Heart left ventricle (tissue), 16 donors: ENCODE measurements at regions not wholly inside any gene's neighbourhood (a gene's known extent, or its start where the extent isn't known, plus 50 kb on each side); places are given as distances from the start of the nearest gene placed in this dataset.

Experiments used
- ATAC-seq, 4 donors: fragments of 200-7000 bp; cut with Tn5 transposase; one replicate each; pipeline ENCODE4 v1.9.1; 2020 to 2022; ENCODE audit warnings: moderate library complexity in 4 of 4, mild to moderate bottlenecking in 3 of 4, moderate number of reproducible peaks in 1 of 4
- DNase-seq, 5 donors: peaks; one replicate each; pipeline ENCODE4 v3.0.0-alpha.2; 2020
- H3K27ac ChIP-seq, 12 donors: fragments of 200-600 bp; sonication (generic) in 4 of 12; one replicate each; pipeline versions ENCODE4 v1.5.0 to v1.8.0; 2016 to 2022; ENCODE audit warnings: mild to moderate bottlenecking in 2 of 12
- H3K27me3 ChIP-seq, 9 donors: fragments of 200-600 bp; sonication (generic) in 2 of 9; one replicate each; pipeline versions ENCODE4 v1.5.1 to v1.8.0; 2016 to 2022; ENCODE audit warnings: mild to moderate bottlenecking in 3 of 9
- H3K36me3 ChIP-seq, 9 donors: fragments of 200-600 bp; sonication (generic) in 2 of 9; one replicate each; pipeline versions ENCODE4 v1.5.0 to v1.8.0; 2018 to 2022; ENCODE audit warnings: mild to moderate bottlenecking in 2 of 9
- H3K4me1 ChIP-seq, 12 donors: fragments of 200-600 bp; sonication (generic) in 4 of 12; one replicate each; pipeline versions ENCODE4 v1.5.0 to v1.8.0; 2016 to 2022; ENCODE audit warnings: mild to moderate bottlenecking in 3 of 12
- H3K4me3 ChIP-seq, 12 donors: fragments of 200-600 bp; sonication (generic) in 4 of 12; one replicate each; pipeline versions ENCODE4 v1.5.0 to v1.8.0; 2017 to 2022; ENCODE audit warnings: mild to moderate bottlenecking in 9 of 12, moderate library complexity in 4 of 12
- H3K9me3 ChIP-seq, 12 donors: fragments of 200-600 bp; sonication (generic) in 4 of 12; one replicate each; pipeline versions ENCODE4 v1.5.0 to v1.8.0; 2016 to 2022; ENCODE audit warnings: mild to moderate bottlenecking in 1 of 12
- CTCF ChIP-seq, 12 donors: fragments of 200-600 bp; sonication (generic) in 4 of 12; IDR thresholded peaks; one replicate each; pipeline versions ENCODE4 v1.5.0 to v1.8.0; 2018 to 2022; ENCODE audit warnings: antibody characterized with exemption in 12 of 12, mild to moderate bottlenecking in 5 of 12
- POLR2A ChIP-seq, 2 donors: fragments of 450-650 bp; IDR thresholded peaks; one replicate each; pipeline ENCODE4 v1.6.1; 2017; ENCODE audit warnings: antibody characterized with exemption in 2 of 2, mild to moderate bottlenecking in 2 of 2, moderate library complexity in 2 of 2
- WGBS, 4 donors: extraction: QIAGEN DNeasy Blood & Tissue Kit in 2 of 4; methylation state at CpG; one replicate each; pipeline versions ENCODE4 v1.1.5 to v1.1.7; 2013 to 2018; 5-methylcytosine and 5-hydroxymethylcytosine counted together
- intact Hi-C, 10 donors: fragments of 100-400 bp; cut with DNase I; formaldehyde crosslinking; loops; one replicate each; pipeline versions ENCODE4 v1.11.1 to v1.14.2; 2022
- donor health status: ischemic (EF 13 %, LVEDD 7.1; RV severe dilation, severe dysfunction).
- donor health status: healthy with polysubstance abuse.
- donor health status: DM: no; HTN: yes; CAD: no.
- donor health status: DM: no; HTN: no; CAD: no.
- donor health status: ischemic (EF 25% LVEDD 6.9; RV normal size, moderate dysfunction).
- donor health status: ischemic (EF 25% LVEDD 5.7; RV mildly dilated, moderate dysfunction).
- donor health status: healthy.
- donor health status: DM: yes; HTN: yes; CAD: no.
- donor health status: ischemic (EF 35%, LVEDD 5.7; RV mildly dilated, moderate dysfunction).
- donor health status: nonischemic (EF 11% LVEDD 7.7; RV severe dilation, severe dysfunction).
- donor health status: DM: yes; HTN: yes; CAD: no.
- donor health status: PGD.
- donor health status: ischemic (EF 29% LVEDD 5.4; RV normal size, mild dysfunction).
- donor health status: nonischemic (EF 23%, LVEDD 6.1; RV moderate dilation, normal function).

DNA sequence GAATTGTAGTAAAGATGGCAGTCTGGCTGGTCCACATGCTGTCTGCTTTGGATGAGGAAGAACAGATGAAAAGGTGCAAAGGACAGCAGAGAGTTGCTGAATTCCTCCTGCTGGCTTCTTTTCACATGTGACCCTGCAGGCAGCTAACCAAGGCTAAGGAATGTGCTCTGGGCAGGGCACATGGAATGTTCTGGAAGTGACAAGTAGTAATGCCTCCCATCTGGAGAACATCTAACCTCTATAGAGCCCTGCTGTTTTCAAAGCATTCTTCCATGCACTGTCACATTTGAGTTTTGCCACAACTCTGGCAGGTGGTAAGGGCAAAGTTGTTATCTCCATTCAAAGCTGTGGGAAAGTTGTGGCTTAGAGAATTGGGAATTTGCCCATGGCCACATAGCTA lies 208.8 kb downstream of the STK31 start:
- no peak overlapping the region for H3K27ac ChIP-seq
- no peak for ATAC-seq
- no peaks in the 10 kb centered on the region for H3K36me3 ChIP-seq
- no peak for DNase-seq
- H3K4me1 ChIP-seq, result no peaks in the 10 kb centered on the region
- peaks cover 0 to 6% (median 0%) of the 10 kb centered on the region in 9 donors for H3K27me3 ChIP-seq
- H3K4me3 ChIP-seq, result no peak overlapping the region
- TF ChIP-seq POLR2A (IDR thresholded peaks at IDR 0.05), result no peak
- TF ChIP-seq CTCF (IDR thresholded peaks at IDR 0.05), result no peak
- H3K9me3 ChIP-seq, result no peaks in the 10 kb centered on the region
- intact Hi-C loops, result no loop called here

DNA sequence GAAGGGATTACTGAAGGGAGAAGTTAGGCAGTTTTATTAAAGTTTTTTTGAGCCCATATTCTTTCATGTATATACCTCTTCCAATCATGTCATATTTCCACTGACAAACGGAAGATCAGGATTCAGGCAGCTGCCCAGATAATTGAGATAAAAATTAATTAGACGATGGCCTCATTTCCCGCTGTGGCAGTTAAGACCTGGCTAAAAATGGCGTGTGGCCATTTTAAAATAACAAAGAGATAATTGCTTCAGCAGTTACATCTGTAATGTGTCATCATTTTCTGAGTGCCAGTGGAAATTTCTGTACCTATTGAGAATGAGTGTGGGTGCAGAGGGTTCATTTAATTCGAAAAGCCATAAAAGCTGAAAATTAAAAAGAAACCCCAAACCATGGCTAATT lies 215.1 kb downstream of the STK31 start:
- Histone ChIP-seq H3K27ac (no peak overlapping the region), H3K36me3 (no peaks in the 10 kb centered on the region), H3K4me3 (no peak overlapping the region), H3K9me3 (no peaks in the 10 kb centered on the region), H3K4me1 (no peaks in the 10 kb centered on the region), H3K27me3 (no peaks in the 10 kb centered on the region)
- no peak for TF ChIP-seq POLR2A (IDR thresholded peaks at IDR 0.05)
- ATAC-seq, result no peak
- no peak for DNase-seq
- WGBS, 4 donors, result 38 to 56% (median 50%) methylated on average over 5 of the region's 5 CpGs
- intact Hi-C loops, result no loop called here

DNA sequence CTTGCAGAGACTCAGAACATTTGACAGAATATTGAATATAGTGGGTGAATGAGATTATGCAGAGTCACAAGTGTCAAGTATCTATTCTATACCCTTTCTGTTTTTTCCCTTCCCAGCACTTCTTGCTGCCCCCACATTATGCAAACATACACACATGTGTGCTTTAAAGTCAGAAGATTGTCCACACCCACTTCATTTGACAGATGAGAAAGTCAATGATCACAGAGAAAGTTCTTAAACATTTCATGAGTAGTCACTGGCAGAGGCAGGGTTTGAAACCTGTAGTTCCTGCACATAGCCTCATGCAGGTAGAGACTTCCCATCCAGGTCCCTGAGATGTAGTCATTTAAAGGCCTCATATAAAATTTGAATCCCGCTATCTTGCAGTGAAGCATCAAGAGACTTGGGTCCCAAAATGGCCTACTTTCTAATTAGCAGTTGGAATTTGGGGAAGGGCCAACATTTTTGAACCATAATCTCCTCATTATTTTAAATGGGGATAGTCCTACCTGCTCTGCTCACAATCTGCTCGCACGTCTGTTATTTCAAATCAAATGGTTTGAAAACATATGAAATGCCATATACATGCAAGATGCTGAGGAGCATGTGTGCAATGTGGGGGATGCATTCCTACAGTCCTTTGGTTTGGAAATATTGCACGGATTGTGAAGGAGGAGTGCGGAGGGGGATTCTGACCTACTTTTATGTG lies 217.8 kb downstream of the STK31 start:
- intact Hi-C loops, result no loop called here
- Histone ChIP-seq H3K4me1 (no peaks in the 10 kb centered on the region), H3K27ac (no peak overlapping the region), H3K36me3 (no peaks in the 10 kb centered on the region), H3K4me3 (no peak overlapping the region), H3K27me3 (no peaks in the 10 kb centered on the region), H3K9me3 (no peaks in the 10 kb centered on the region)
- TF ChIP-seq POLR2A (IDR thresholded peaks at IDR 0.05), result no peak
- TF ChIP-seq CTCF (IDR thresholded peaks at IDR 0.05), result no peak
- no peak for ATAC-seq
- no peak for DNase-seq
- WGBS, 4 donors, result 72 to 81% (median 80%) methylated on average over 5 of the region's 5 CpGs

GRCh38 chr7:23928418-23928775 lies 218.4 kb downstream of the STK31 start:
- DNase-seq, result no peak
- Histone ChIP-seq H3K4me1 (no peaks in the 10 kb centered on the region), H3K9me3 (no peaks in the 10 kb centered on the region), H3K27ac (no peak overlapping the region), H3K4me3 (no peak overlapping the region), H3K36me3 (no peaks in the 10 kb centered on the region), H3K27me3 (no peaks in the 10 kb centered on the region)
- intact Hi-C loops, result no loop called here
- no peak for TF ChIP-seq CTCF (IDR thresholded peaks at IDR 0.05)
- TF ChIP-seq POLR2A (IDR thresholded peaks at IDR 0.05), result no peak
- 14 to 32% (median 20%) methylated on average over 2 to 3 of the region's 3 CpGs for WGBS, 4 donors
- peak in 2 of 4 donors; percentile 50 to 60 for ATAC-seq

DNA sequence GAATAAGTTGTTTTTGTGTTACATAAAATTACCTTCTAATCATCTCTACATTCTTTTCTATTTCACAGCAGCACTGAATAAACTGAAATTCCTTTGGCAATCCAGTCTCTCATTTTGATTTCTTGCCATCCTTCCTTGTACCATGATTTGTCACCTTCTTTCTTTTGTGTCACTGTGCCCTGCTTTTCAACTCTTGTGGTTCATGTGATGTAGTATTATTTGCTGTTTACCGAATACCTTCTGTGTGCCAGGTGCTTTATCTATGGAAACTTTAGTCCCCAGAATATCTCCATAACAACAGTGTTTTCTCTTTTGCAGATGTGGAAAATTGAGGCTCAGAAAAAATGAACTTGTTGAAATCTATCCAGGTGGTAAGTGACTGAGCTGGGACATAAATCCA lies 220.3 kb downstream of the STK31 start:
- Histone ChIP-seq H3K4me1 (no peaks in the 10 kb centered on the region), H3K36me3 (no peaks in the 10 kb centered on the region), H3K27me3 (no peaks in the 10 kb centered on the region), H3K27ac (no peak overlapping the region), H3K4me3 (no peak overlapping the region), H3K9me3 (peaks cover 0 to 10% (median 1%) of the 10 kb centered on the region in 12 donors)
- DNase-seq (no peak), ATAC-seq (no peak)
- intact Hi-C loops, result loop anchor here in 1 of 10 donors (10.0 kb wide), 1 partner anchor 734 kb away; no protein-coding TSS in a partner anchor
- TF ChIP-seq POLR2A (IDR thresholded peaks at IDR 0.05), result no peak
- 79 to 97% (median 83%) methylated on average over 1 of the region's 1 CpG for WGBS, 4 donors
